Caco-2 (cell line): ENCODE measurements at regions not wholly inside any gene's neighbourhood (a gene's known extent, or its start where the extent isn't known, plus 50 kb on each side); places are given as distances from the start of the nearest gene placed in this dataset.

Experiments
- BruUV-seq: library from RNA; stranded (reverse); fragments of 400-500 nt; replicated peaks from 2 replicates; lab custom pipeline; 2021; lab: Mats Ljungman, UMichigan
- CTCF ChIA-PET: fragments of 300-600 bp; sonication (Branson Sonifier 250); formaldehyde crosslinking; loops from one replicate; lab custom pipeline; 2022; ENCODE audit warnings: antibody characterized with exemption; lab: Charles Lee
- POLR2A ChIA-PET: fragments of 300-600 bp; sonication (Branson Sonifier 250); formaldehyde crosslinking; loops from one replicate; lab custom pipeline; 2022; ENCODE audit warnings: antibody characterized with exemption; lab: Charles Lee
- DNase-seq, 2 experiments: peaks; one replicate each; pipeline versions ENCODE4 v3.0.0 to v3.0.0-alpha.2; 2020 to 2022
- H3K27me3 ChIP-seq: replicated peaks from 2 replicates; pipeline ENCODE4 v1.6.0; 2011; ENCODE audit warnings: low read length; ENCODE audit not compliant: control insufficient read depth, insufficient read depth
- H3K36me3 ChIP-seq: 2 replicates; pipeline ENCODE4 v1.5.1; 2011; ENCODE audit warnings: low read length; ENCODE audit not compliant: control insufficient read depth, insufficient read depth
- H3K4me1 ChIP-seq: fragments of 250-450 bp; sonication (Bioruptor Pico); 2 replicates; pipeline ENCODE4 v1.5.1; 2020; ENCODE audit warnings: mild to moderate bottlenecking
- H3K4me3 ChIP-seq: 2 replicates; pipeline ENCODE4 v1.5.1; 2011; ENCODE audit warnings: low read depth, mild to moderate bottlenecking, control low read depth, low read length
- H3K9me3 ChIP-seq: fragments of 250-450 bp; sonication (Bioruptor Pico); 2 replicates; pipeline ENCODE4 v1.5.1; 2020; ENCODE audit warnings: mild to moderate bottlenecking, moderate library complexity
- H3K27ac Mint-ChIP-seq: one replicate; pipeline ENCODE4 v1.8.0; 2022; ENCODE audit warnings: mixed read lengths; ENCODE audit not compliant: unreplicated experiment
- H3K27me3 Mint-ChIP-seq: one replicate; pipeline ENCODE4 v1.8.0; 2022; ENCODE audit warnings: mixed read lengths; ENCODE audit not compliant: insufficient read depth, unreplicated experiment
- H3K36me3 Mint-ChIP-seq: one replicate; pipeline ENCODE4 v1.8.0; 2022; ENCODE audit warnings: mild to moderate bottlenecking, mixed read lengths; ENCODE audit not compliant: insufficient read depth, unreplicated experiment
- H3K4me1 Mint-ChIP-seq: one replicate; pipeline ENCODE4 v1.8.0; 2022; ENCODE audit warnings: low read depth, mixed read lengths; ENCODE audit not compliant: unreplicated experiment
- H3K4me3 Mint-ChIP-seq: one replicate; pipeline ENCODE4 v1.8.0; 2022; ENCODE audit warnings: mild to moderate bottlenecking, moderate library complexity, mixed read lengths; ENCODE audit not compliant: unreplicated experiment
- H3K9me3 Mint-ChIP-seq: one replicate; pipeline ENCODE4 v1.8.0; 2022; ENCODE audit warnings: mixed read lengths; ENCODE audit not compliant: unreplicated experiment
- intact Hi-C: fragments of 100-400 bp; cut with micrococcal nuclease; formaldehyde crosslinking; loops from one replicate; pipeline ENCODE4 v1.10.0; 2022; ENCODE audit not compliant: unreplicated experiment
- TF ChIP-seq, protein P1 (sequence below), 2 experiments: fragments of 200-600 bp in 1 of 2; IDR thresholded peaks; 1 replicate in 1 of 2; 2 replicates in 1 of 2; pipeline versions ENCODE4 v1.5.1 to v1.8.0; 2011 to 2022; ENCODE audit warnings: antibody characterized with exemption in 1 of 2, control low read depth in 1 of 2, inconsistent platforms in 1 of 2, low read depth in 1 of 2, low read length in 1 of 2, mild to moderate bottlenecking in 1 of 2, moderate library complexity in 1 of 2; ENCODE audit not compliant: insufficient read depth in 1 of 2, severe bottlenecking in 1 of 2, unreplicated experiment in 1 of 2

DNA sequence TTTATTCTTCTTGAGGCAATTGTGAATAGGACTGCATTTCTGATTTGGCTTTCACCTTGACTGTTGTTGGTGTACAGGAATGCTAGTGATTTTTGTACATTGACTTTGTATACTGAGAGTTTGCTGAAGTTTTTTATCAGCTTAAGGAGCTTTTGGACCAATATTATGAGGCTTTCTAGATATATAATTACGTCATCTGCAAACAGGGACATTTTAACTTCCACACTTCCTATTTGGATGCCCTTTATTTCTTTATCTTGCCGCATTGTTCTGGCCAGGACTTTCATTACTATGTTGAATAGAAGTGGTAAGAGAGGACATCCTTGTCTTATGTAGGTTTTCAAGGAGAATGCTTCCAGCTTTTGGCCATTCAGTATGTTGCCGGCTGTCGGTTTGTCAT, 425.4 kb upstream of the CHAC2 start:
- intact Hi-C loops: no loop called here
- Mint-ChIP-seq H3K4me1 (no peaks in the 10 kb centered on the region), H3K9me3 (no peaks in the 10 kb centered on the region), H3K4me3 (no peak overlapping the region), H3K27ac (no peak overlapping the region), H3K27me3 (peaks cover 5% of the 10 kb centered on the region), H3K36me3 (no peaks in the 10 kb centered on the region)
- POLR2A ChIA-PET: no interaction called here
- TF ChIP-seq, protein P1, sequence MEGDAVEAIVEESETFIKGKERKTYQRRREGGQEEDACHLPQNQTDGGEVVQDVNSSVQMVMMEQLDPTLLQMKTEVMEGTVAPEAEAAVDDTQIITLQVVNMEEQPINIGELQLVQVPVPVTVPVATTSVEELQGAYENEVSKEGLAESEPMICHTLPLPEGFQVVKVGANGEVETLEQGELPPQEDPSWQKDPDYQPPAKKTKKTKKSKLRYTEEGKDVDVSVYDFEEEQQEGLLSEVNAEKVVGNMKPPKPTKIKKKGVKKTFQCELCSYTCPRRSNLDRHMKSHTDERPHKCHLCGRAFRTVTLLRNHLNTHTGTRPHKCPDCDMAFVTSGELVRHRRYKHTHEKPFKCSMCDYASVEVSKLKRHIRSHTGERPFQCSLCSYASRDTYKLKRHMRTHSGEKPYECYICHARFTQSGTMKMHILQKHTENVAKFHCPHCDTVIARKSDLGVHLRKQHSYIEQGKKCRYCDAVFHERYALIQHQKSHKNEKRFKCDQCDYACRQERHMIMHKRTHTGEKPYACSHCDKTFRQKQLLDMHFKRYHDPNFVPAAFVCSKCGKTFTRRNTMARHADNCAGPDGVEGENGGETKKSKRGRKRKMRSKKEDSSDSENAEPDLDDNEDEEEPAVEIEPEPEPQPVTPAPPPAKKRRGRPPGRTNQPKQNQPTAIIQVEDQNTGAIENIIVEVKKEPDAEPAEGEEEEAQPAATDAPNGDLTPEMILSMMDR (IDR thresholded peaks at IDR 0.05; ENCODE audit: insufficient read depth in 1 of 2, low read depth in 1 of 2, low read length in 1 of 2, severe bottlenecking in 1 of 2, unreplicated experiment in 1 of 2): no peak
- no peaks in the 10 kb centered on the region for H3K9me3 ChIP-seq
- BruUV-seq: no TSS peak
- DNase-seq: no peak
- no peaks in the 10 kb centered on the region for H3K4me1 ChIP-seq
- no peaks in the 10 kb centered on the region for H3K27me3 ChIP-seq
- H3K36me3 ChIP-seq: no peaks in the 10 kb centered on the region
- no peak overlapping the region for H3K4me3 ChIP-seq
- CTCF ChIA-PET: no interaction called here

DNA sequence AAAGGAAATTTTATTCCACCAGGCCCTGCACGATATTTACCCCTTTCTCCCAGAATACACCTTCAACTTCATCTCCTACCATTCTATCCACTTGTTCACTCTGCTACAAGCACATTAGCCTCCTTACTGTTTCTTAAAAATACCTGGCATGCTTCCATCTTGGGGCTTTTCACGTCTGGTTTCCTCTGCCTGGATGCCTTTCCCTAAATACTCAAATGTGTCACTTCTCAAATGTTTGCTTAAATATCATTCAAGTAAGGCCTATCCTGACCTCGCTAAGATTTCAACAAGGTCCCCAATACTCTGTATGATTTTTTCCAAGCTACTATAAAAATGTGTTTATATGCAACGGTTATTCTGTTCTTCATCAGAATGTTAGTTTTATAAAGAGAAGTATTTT, 433.0 kb upstream of the CHAC2 start:
- no peaks in the 10 kb centered on the region for H3K4me1 ChIP-seq
- ChIA-PET POLR2A (no interaction called here), CTCF (no interaction called here)
- no TSS peak for BruUV-seq
- no peak overlapping the region for H3K27ac Mint-ChIP-seq
- DNase-seq: no peak
- no peak overlapping the region for H3K4me3 Mint-ChIP-seq
- intact Hi-C loops: no loop called here
- H3K4me1 Mint-ChIP-seq: no peaks in the 10 kb centered on the region
- H3K4me3 ChIP-seq: no peak overlapping the region
- TF ChIP-seq, protein P1 (IDR thresholded peaks at IDR 0.05; ENCODE audit: insufficient read depth in 1 of 2, low read depth in 1 of 2, low read length in 1 of 2, severe bottlenecking in 1 of 2, unreplicated experiment in 1 of 2): no peak
- H3K9me3 ChIP-seq: no peaks in the 10 kb centered on the region
- H3K36me3 ChIP-seq: no peaks in the 10 kb centered on the region
- H3K27me3 Mint-ChIP-seq: peaks cover 3% of the 10 kb centered on the region
- H3K27me3 ChIP-seq: no peaks in the 10 kb centered on the region
- H3K36me3 Mint-ChIP-seq: no peaks in the 10 kb centered on the region
- H3K9me3 Mint-ChIP-seq: no peaks in the 10 kb centered on the region

DNA sequence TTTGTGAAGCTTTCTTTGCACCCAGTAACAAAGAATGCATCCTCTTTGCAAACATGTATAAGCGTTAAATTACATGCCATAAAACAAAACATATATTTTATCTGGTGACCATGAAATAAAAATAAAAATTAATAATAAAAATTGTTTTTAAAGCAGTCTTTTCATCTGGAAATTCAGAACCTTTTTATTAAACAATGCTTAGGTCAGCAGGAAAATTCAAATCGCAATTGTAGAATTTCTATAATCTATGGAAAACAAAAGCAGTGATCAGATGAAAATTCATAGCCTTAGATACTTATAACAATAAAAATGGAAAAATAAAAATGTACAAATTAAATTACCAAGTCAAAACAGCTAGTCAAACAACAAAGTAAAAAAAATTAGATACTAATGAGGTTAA, 435.9 kb upstream of the CHAC2 start:
- no peak overlapping the region for H3K27ac Mint-ChIP-seq
- TF ChIP-seq, protein P1 (IDR thresholded peaks at IDR 0.05; ENCODE audit: insufficient read depth in 1 of 2, low read depth in 1 of 2, low read length in 1 of 2, severe bottlenecking in 1 of 2, unreplicated experiment in 1 of 2): no peak
- DNase-seq: no peak
- Histone ChIP-seq H3K27me3 (no peaks in the 10 kb centered on the region), H3K9me3 (no peaks in the 10 kb centered on the region), H3K4me3 (no peak overlapping the region), H3K4me1 (no peaks in the 10 kb centered on the region), H3K36me3 (no peaks in the 10 kb centered on the region)
- BruUV-seq: no TSS peak
- ChIA-PET POLR2A (no interaction called here), CTCF (no interaction called here)
- peaks cover 3% of the 10 kb centered on the region for H3K27me3 Mint-ChIP-seq
- no peaks in the 10 kb centered on the region for H3K9me3 Mint-ChIP-seq
- no peaks in the 10 kb centered on the region for H3K4me1 Mint-ChIP-seq
- no peaks in the 10 kb centered on the region for H3K36me3 Mint-ChIP-seq
- H3K4me3 Mint-ChIP-seq: no peak overlapping the region
- intact Hi-C loops: no loop called here
